HAP-1 (cell line): ENCODE measurements at regions not wholly inside any gene's neighbourhood (a gene's known extent, or its start where the extent isn't known, plus 50 kb on each side); places are given as distances from the start of the nearest gene placed in this dataset.

Experiments
- DNase-seq, 2 experiments: peaks; one replicate each; pipeline ENCODE4 v3.0.0-alpha.2; 2016 to 2020; ENCODE audit warnings: low spot score in 2 of 2
- H3K27me3 ChIP-seq: fragments of 250-450 bp; sonication (Bioruptor Pico); 2 replicates; pipeline ENCODE4 v1.5.1; 2020; ENCODE audit warnings: low read depth, mild to moderate bottlenecking, moderate library complexity
- H3K36me3 ChIP-seq: fragments of 250-450 bp; sonication (Bioruptor Pico); replicated peaks from 2 replicates; pipeline ENCODE4 v1.5.1; 2020; ENCODE audit warnings: mild to moderate bottlenecking
- H3K4me1 ChIP-seq: fragments of 250-450 bp; sonication (Bioruptor Pico); 2 replicates; pipeline ENCODE4 v1.5.1; 2020; ENCODE audit warnings: mild to moderate bottlenecking
- H3K4me3 ChIP-seq: fragments of 250-450 bp; sonication (Bioruptor Pico); 2 replicates; pipeline ENCODE4 v1.5.1; 2020; ENCODE audit warnings: mild to moderate bottlenecking, moderate library complexity
- H3K9me3 ChIP-seq: fragments of 250-450 bp; sonication (Bioruptor Pico); 2 replicates; pipeline ENCODE4 v1.5.1; 2020; ENCODE audit warnings: mild to moderate bottlenecking, moderate library complexity
- in situ Hi-C: fragments of 300-500 bp; cut with MboI; formaldehyde crosslinking; loops from 3 replicates; pipeline ENCODE4 v1.14.3; 2020; ENCODE audit warnings: low sequenced_read_pairs, inconsistent platforms, mixed read lengths

- no peaks in the 10 kb centered on the region for H3K4me1 ChIP-seq
- H3K27me3 ChIP-seq = no peaks in the 10 kb centered on the region
- in situ Hi-C loops = loop anchor here (25.0 kb wide), 1 partner anchor 398 kb away; no protein-coding TSS in a partner anchor
These were observed 51.5 kb upstream of the TMEM200A start for GRCh38 chr6:130314271-130314670.

GRCh38 chr6:130313206-130313605 lies 52.6 kb upstream of the TMEM200A start:
- in situ Hi-C loops = loop anchor here (25.0 kb wide), 1 partner anchor 399 kb away; no protein-coding TSS in a partner anchor
- no peak for DNase-seq

More at GRCh38 chr6:130314271-130314670, 51.5 kb upstream of the TMEM200A start:
- Histone ChIP-seq H3K36me3 (no peaks in the 10 kb centered on the region), H3K9me3 (no peaks in the 10 kb centered on the region), H3K4me3 (no peak overlapping the region)
- no peak for DNase-seq

GRCh38 chr6:130309028-130309427 lies 56.8 kb upstream of the TMEM200A start:
- Histone ChIP-seq H3K4me3 (no peak overlapping the region), H3K9me3 (no peaks in the 10 kb centered on the region), H3K36me3 (no peaks in the 10 kb centered on the region), H3K27me3 (no peaks in the 10 kb centered on the region), H3K4me1 (no peaks in the 10 kb centered on the region)
- DNase-seq = no peak
- in situ Hi-C loops = loop anchor here (25.0 kb wide), 1 partner anchor 403 kb away; no protein-coding TSS in a partner anchor

More at GRCh38 chr6:130313206-130313605, 52.6 kb upstream of the TMEM200A start:
- no peaks in the 10 kb centered on the region for H3K4me1 ChIP-seq
- H3K4me3 ChIP-seq = no peak overlapping the region
- no peaks in the 10 kb centered on the region for H3K27me3 ChIP-seq
- H3K36me3 ChIP-seq = no peaks in the 10 kb centered on the region
- H3K9me3 ChIP-seq = no peaks in the 10 kb centered on the region

GRCh38 chr6:130307752-130308361 lies 58.0 kb upstream of the TMEM200A start:
- no peaks in the 10 kb centered on the region for H3K4me1 ChIP-seq
- H3K9me3 ChIP-seq = no peaks in the 10 kb centered on the region
- DNase-seq = no peak
- H3K4me3 ChIP-seq = no peak overlapping the region
- in situ Hi-C loops = loop anchor here (25.0 kb wide), 1 partner anchor 404 kb away; no protein-coding TSS in a partner anchor
- no peaks in the 10 kb centered on the region for H3K27me3 ChIP-seq
- no peaks in the 10 kb centered on the region for H3K36me3 ChIP-seq

GRCh38 chr6:130306377-130306776 lies 59.4 kb upstream of the TMEM200A start:
- no peaks in the 10 kb centered on the region for H3K4me1 ChIP-seq
- no peaks in the 10 kb centered on the region for H3K9me3 ChIP-seq
- no peaks in the 10 kb centered on the region for H3K36me3 ChIP-seq
- H3K4me3 ChIP-seq = no peak overlapping the region
- in situ Hi-C loops = loop anchor here (25.0 kb wide), 1 partner anchor 406 kb away; no protein-coding TSS in a partner anchor
- DNase-seq = no peak
- no peaks in the 10 kb centered on the region for H3K27me3 ChIP-seq

- in situ Hi-C loops = loop anchor here (25.0 kb wide), 1 partner anchor 409 kb away; no protein-coding TSS in a partner anchor
- DNase-seq = no peak
These were observed 62.4 kb upstream of the TMEM200A start for GRCh38 chr6:130303431-130303830.

GRCh38 chr6:130298258-130298657 lies 67.6 kb upstream of the TMEM200A start:
- in situ Hi-C loops = no loop called here
- no peak for DNase-seq

More at GRCh38 chr6:130303431-130303830, 62.4 kb upstream of the TMEM200A start:
- Histone ChIP-seq H3K4me1 (no peaks in the 10 kb centered on the region), H3K9me3 (no peaks in the 10 kb centered on the region), H3K27me3 (no peaks in the 10 kb centered on the region), H3K4me3 (no peak overlapping the region), H3K36me3 (no peaks in the 10 kb centered on the region)

GRCh38 chr6:130296854-130297253 lies 69.0 kb upstream of the TMEM200A start:
- in situ Hi-C loops = no loop called here
- Histone ChIP-seq H3K36me3 (no peaks in the 10 kb centered on the region), H3K27me3 (no peaks in the 10 kb centered on the region), H3K4me3 (no peak overlapping the region), H3K9me3 (no peaks in the 10 kb centered on the region), H3K4me1 (no peaks in the 10 kb centered on the region)
- no peak for DNase-seq

More at GRCh38 chr6:130298258-130298657, 67.6 kb upstream of the TMEM200A start:
- no peaks in the 10 kb centered on the region for H3K36me3 ChIP-seq
- no peak overlapping the region for H3K4me3 ChIP-seq
- H3K27me3 ChIP-seq = no peaks in the 10 kb centered on the region
- H3K9me3 ChIP-seq = no peaks in the 10 kb centered on the region
- no peaks in the 10 kb centered on the region for H3K4me1 ChIP-seq

GRCh38 chr6:130293800-130294199 lies 71.0 kb upstream of the SAMD3 start:
- 0 out of 2 replicates have a peak, but pooled peaks cover 3% of the 10 kb centered on the region for H3K27me3 ChIP-seq
- H3K4me3 ChIP-seq = no peak overlapping the region
- peak; percentile 50 to 54 for DNase-seq
- in situ Hi-C loops = no loop called here
- no peaks in the 10 kb centered on the region for H3K9me3 ChIP-seq
- no peaks in the 10 kb centered on the region for H3K36me3 ChIP-seq
- no peaks in the 10 kb centered on the region for H3K4me1 ChIP-seq

- no peaks in the 10 kb centered on the region for H3K4me1 ChIP-seq
- in situ Hi-C loops = no loop called here
- no peaks in the 10 kb centered on the region for H3K36me3 ChIP-seq
- H3K9me3 ChIP-seq = no peaks in the 10 kb centered on the region
- no peak for DNase-seq
- H3K4me3 ChIP-seq = no peak overlapping the region
- 0 out of 2 replicates have a peak, but pooled peaks cover 3% of the 10 kb centered on the region for H3K27me3 ChIP-seq
These were observed 65.3 kb upstream of the SAMD3 start for GRCh38 chr6:130288065-130288464.

GRCh38 chr6:130282234-130282995 lies 59.7 kb upstream of the SAMD3 start:
- no peaks in the 10 kb centered on the region for H3K36me3 ChIP-seq
- in situ Hi-C loops = no loop called here
- no peaks in the 10 kb centered on the region for H3K9me3 ChIP-seq
- peak; percentile 13 to 26 for DNase-seq
- no peak overlapping the region for H3K4me3 ChIP-seq
- no peaks in the 10 kb centered on the region for H3K4me1 ChIP-seq
- no peaks in the 10 kb centered on the region for H3K27me3 ChIP-seq

- H3K4me1 ChIP-seq = no peaks in the 10 kb centered on the region
- H3K27me3 ChIP-seq = no peaks in the 10 kb centered on the region
- H3K36me3 ChIP-seq = no peaks in the 10 kb centered on the region
- no peak for DNase-seq
- no peak overlapping the region for H3K4me3 ChIP-seq
- no peaks in the 10 kb centered on the region for H3K9me3 ChIP-seq
- in situ Hi-C loops = no loop called here
These were observed 53.8 kb upstream of the SAMD3 start for GRCh38 chr6:130276507-130276906.

- DNase-seq = no peak
- in situ Hi-C loops = no loop called here
- H3K4me1 ChIP-seq = no peaks in the 10 kb centered on the region
- no peak overlapping the region for H3K4me3 ChIP-seq
- H3K36me3 ChIP-seq = no peaks in the 10 kb centered on the region
- H3K9me3 ChIP-seq = no peaks in the 10 kb centered on the region
- H3K27me3 ChIP-seq = no peaks in the 10 kb centered on the region
These were observed 51.3 kb upstream of the SAMD3 start for GRCh38 chr6:130274007-130274406.
